ENCODE measurements at regions not wholly inside any gene's neighbourhood (a gene's known extent, or its start where the extent isn't known, plus 50 kb on each side); places are given as distances from the start of the nearest gene placed in this dataset.
"Not testable (repeated sequence)": the region's sequence is repeated elsewhere in the genome, so short reads cannot be mapped to it uniquely, and the experiment has no call there.

DNA sequence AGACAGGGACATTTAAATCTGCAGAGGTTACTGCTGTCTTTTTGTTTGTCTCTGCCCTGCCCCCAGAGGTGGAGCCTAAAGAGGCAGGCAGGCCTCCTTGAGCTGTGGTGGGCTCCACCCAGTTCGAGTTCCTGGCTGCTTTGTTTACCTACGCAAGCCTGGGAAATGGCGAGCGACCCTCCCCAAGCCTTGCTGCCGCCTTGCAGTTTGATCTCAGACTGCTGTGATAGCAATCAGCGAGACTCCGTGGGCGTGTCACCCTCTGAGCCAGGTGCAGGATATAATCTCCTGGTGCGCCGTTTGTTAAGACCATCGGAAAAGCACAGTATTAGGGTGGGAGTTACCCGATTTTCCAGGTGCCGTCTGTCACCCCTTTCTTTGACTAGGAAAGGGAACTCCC is 93.3 kb downstream of the ANKRD30BL start:
- H3K9me3 ChIP-seq (replicated peaks; ENCODE audit: control insufficient read depth, insufficient read depth, low read length); intact Hi-C loops (cut with micrococcal nuclease); dilution Hi-C loops (cut with MboI; ENCODE audit: extremely low pct_ligation_motif_present, low sequenced_read_pairs); H4K20me1 ChIP-seq (replicated peaks; ENCODE audit: control insufficient read depth, extremely low read depth, insufficient read depth, low read length); H3K4me3 ChIP-seq (replicated peaks in 1 of 3; ENCODE audit: insufficient read depth in 1 of 3, low read depth in 1 of 3, low read length in 3 of 3); H3K27ac ChIP-seq (ENCODE audit: insufficient read depth, low read depth, low read length); H3K27me3 ChIP-seq (ENCODE audit: control insufficient read depth in 2 of 2, insufficient read depth in 2 of 2, low read length in 2 of 2); H3K4me2 ChIP-seq (ENCODE audit: insufficient read depth, low read length); FAIRE-seq; CTCF ChIA-PET; H3K36me3 ChIP-seq (ENCODE audit: control insufficient read depth in 2 of 2, extremely low read depth in 1 of 2, insufficient read depth in 2 of 2, low read length in 2 of 2); H2AFZ ChIP-seq (ENCODE audit: low read depth, low read length); DNase-seq (ENCODE audit: low read depth, low spot score); BruUV-seq (replicated peaks); POLR2A ChIA-PET; H3K79me2 ChIP-seq (ENCODE audit: control insufficient read depth, insufficient read depth, low read length); H3K4me1 ChIP-seq (ENCODE audit: control insufficient read depth, extremely low read depth, insufficient read depth, low read length); H3K9ac ChIP-seq (replicated peaks; ENCODE audit: extremely low read depth, insufficient read depth, low read length); H3K9me1 ChIP-seq (replicated peaks; ENCODE audit: control insufficient read depth, extremely low read depth, insufficient read depth, low read length): not testable (repeated sequence)

DNA sequence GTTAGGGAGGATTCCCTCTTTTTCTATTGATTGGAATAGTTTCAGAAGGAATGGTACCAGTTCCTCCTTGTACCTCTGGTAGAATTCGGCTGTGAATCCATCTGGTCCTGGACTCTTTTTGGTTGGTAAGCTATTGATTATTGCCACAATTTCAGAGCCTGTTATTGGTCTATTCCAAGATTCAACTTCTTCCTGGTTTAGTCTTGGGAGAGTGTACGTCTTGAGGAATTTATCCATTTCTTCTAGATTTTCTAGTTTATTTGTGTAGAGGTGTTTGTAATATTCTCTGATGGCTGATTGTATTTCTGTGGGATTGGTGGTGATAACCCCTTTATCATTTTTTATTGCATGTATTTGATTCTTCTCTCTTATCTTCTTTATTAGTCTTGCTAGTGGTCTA is 96.4 kb downstream of the ANKRD30BL start:
- H3K36me3 ChIP-seq (ENCODE audit: control insufficient read depth in 2 of 2, extremely low read depth in 1 of 2, insufficient read depth in 2 of 2, low read length in 2 of 2); CTCF ChIA-PET; DNase-seq (ENCODE audit: low read depth, low spot score); H3K9me3 ChIP-seq (replicated peaks; ENCODE audit: control insufficient read depth, insufficient read depth, low read length); POLR2A ChIA-PET; BruUV-seq (replicated peaks); intact Hi-C loops (cut with micrococcal nuclease); H3K9me1 ChIP-seq (replicated peaks; ENCODE audit: control insufficient read depth, extremely low read depth, insufficient read depth, low read length); H3K4me3 ChIP-seq (replicated peaks in 1 of 3; ENCODE audit: insufficient read depth in 1 of 3, low read depth in 1 of 3, low read length in 3 of 3); H3K4me1 ChIP-seq (ENCODE audit: control insufficient read depth, extremely low read depth, insufficient read depth, low read length); H3K27me3 ChIP-seq (ENCODE audit: control insufficient read depth in 2 of 2, insufficient read depth in 2 of 2, low read length in 2 of 2); H3K79me2 ChIP-seq (ENCODE audit: control insufficient read depth, insufficient read depth, low read length); H3K27ac ChIP-seq (ENCODE audit: insufficient read depth, low read depth, low read length); H3K4me2 ChIP-seq (ENCODE audit: insufficient read depth, low read length); H3K9ac ChIP-seq (replicated peaks; ENCODE audit: extremely low read depth, insufficient read depth, low read length); dilution Hi-C loops (cut with MboI; ENCODE audit: extremely low pct_ligation_motif_present, low sequenced_read_pairs); H2AFZ ChIP-seq (ENCODE audit: low read depth, low read length); FAIRE-seq; H4K20me1 ChIP-seq (replicated peaks; ENCODE audit: control insufficient read depth, extremely low read depth, insufficient read depth, low read length): not testable (repeated sequence)

DNA sequence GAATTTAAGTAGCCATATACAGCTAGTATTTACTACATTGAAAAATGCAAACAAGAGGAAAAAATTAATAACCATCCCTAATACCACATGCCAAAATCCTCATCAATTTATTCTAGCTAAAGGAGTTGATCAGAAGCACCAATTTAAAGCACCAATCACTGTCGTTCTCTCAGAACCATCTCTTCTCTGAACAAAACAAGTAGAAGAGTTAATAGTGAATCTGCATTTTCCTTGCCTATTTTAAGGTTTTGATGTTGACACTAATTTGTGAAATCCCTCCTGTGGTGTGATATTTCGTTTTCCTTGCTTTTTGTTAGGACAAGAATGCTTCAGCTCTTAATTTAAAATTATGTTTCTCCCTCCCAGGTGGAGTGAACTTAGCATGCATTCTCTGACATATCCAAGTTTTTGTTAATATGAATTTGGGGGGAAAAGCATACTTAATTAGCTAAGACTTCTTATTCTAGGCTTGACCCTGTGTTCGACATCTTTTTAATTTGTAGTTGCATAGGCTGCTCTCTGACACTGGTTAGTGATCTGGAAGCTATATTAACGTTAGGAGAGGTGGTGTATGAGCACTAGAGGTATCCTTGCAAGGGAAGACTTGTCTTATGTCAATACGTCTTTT is 122.0 kb downstream of the ANKRD30BL start:
- H3K9me3 ChIP-seq (replicated peaks; ENCODE audit: control insufficient read depth, insufficient read depth, low read length); CTCF ChIA-PET; BruUV-seq (replicated peaks); intact Hi-C loops (cut with micrococcal nuclease); H2AFZ ChIP-seq (ENCODE audit: low read depth, low read length); H3K9me1 ChIP-seq (replicated peaks; ENCODE audit: control insufficient read depth, extremely low read depth, insufficient read depth, low read length); H3K9ac ChIP-seq (replicated peaks; ENCODE audit: extremely low read depth, insufficient read depth, low read length); H3K36me3 ChIP-seq (ENCODE audit: control insufficient read depth in 2 of 2, extremely low read depth in 1 of 2, insufficient read depth in 2 of 2, low read length in 2 of 2); POLR2A ChIA-PET; H3K79me2 ChIP-seq (ENCODE audit: control insufficient read depth, insufficient read depth, low read length); H3K4me1 ChIP-seq (ENCODE audit: control insufficient read depth, extremely low read depth, insufficient read depth, low read length); H3K4me3 ChIP-seq (replicated peaks in 1 of 3; ENCODE audit: insufficient read depth in 1 of 3, low read depth in 1 of 3, low read length in 3 of 3); DNase-seq (ENCODE audit: low read depth, low spot score); H4K20me1 ChIP-seq (replicated peaks; ENCODE audit: control insufficient read depth, extremely low read depth, insufficient read depth, low read length); FAIRE-seq; H3K4me2 ChIP-seq (ENCODE audit: insufficient read depth, low read length); H3K27ac ChIP-seq (ENCODE audit: insufficient read depth, low read depth, low read length); dilution Hi-C loops (cut with MboI; ENCODE audit: extremely low pct_ligation_motif_present, low sequenced_read_pairs): not testable (repeated sequence)
- peaks cover 16 to 28% of the 10 kb centered on the region in 2 experiments for H3K27me3 ChIP-seq (ENCODE audit: control insufficient read depth in 2 of 2, insufficient read depth in 2 of 2, low read length in 2 of 2)
